Hepatocyte (in vitro differentiated cells): ENCODE measurements at regions not wholly inside any gene's neighbourhood (a gene's known extent, or its start where the extent isn't known, plus 50 kb on each side); places are given as distances from the start of the nearest gene placed in this dataset.

Experiments
- DNase-seq: peaks from one replicate; pipeline ENCODE4 v3.0.0-alpha.2; 2016; ENCODE audit warnings: low spot score
- H2AFZ ChIP-seq: fragments of 200-600 bp; sonication (generic); 2 replicates; pipeline ENCODE4 v1.6.0; 2016; ENCODE audit warnings: antibody characterized with exemption, mild to moderate bottlenecking
- H3K27ac ChIP-seq: fragments of 200-600 bp; sonication (generic); 2 replicates; pipeline ENCODE4 v1.5.1; 2016; ENCODE audit warnings: mild to moderate bottlenecking
- H3K27me3 ChIP-seq: fragments of 200-600 bp; sonication (generic); 2 replicates; pipeline ENCODE4 v1.6.1; 2016
- H3K36me3 ChIP-seq: fragments of 200-600 bp; sonication (generic); replicated peaks from 2 replicates; pipeline ENCODE4 v1.5.1; 2016; ENCODE audit warnings: low read depth; ENCODE audit not compliant: insufficient read depth
- H3K4me1 ChIP-seq: fragments of 200-600 bp; sonication (generic); 2 replicates; pipeline ENCODE4 v1.5.1; 2016; ENCODE audit warnings: mild to moderate bottlenecking, moderate library complexity; ENCODE audit not compliant: insufficient read depth
- H3K4me2 ChIP-seq: fragments of 200-600 bp; sonication (generic); 2 replicates; pipeline ENCODE4 v1.6.0; 2016
- H3K4me3 ChIP-seq: fragments of 200-600 bp; sonication (generic); 2 replicates; pipeline ENCODE4 v1.5.1; 2016; ENCODE audit warnings: mild to moderate bottlenecking
- H3K79me2 ChIP-seq: fragments of 200-600 bp; sonication (generic); 2 replicates; pipeline ENCODE4 v1.6.0; 2017; ENCODE audit warnings: mild to moderate bottlenecking
- H3K9me2 ChIP-seq: fragments of 200-600 bp; sonication (generic); replicated peaks from 2 replicates; pipeline ENCODE4 v1.6.0; 2017; ENCODE audit warnings: mild to moderate bottlenecking; ENCODE audit not compliant: insufficient read depth
- H3K9me3 ChIP-seq: fragments of 200-600 bp; sonication (generic); 2 replicates; pipeline ENCODE4 v1.5.1; 2016; ENCODE audit warnings: low read depth, mild to moderate bottlenecking
- H4K20me1 ChIP-seq: fragments of 200-600 bp; sonication (generic); 2 replicates; pipeline ENCODE4 v1.6.0; 2016; ENCODE audit warnings: mild to moderate bottlenecking; ENCODE audit not compliant: insufficient read depth, poor library complexity, severe bottlenecking
- CTCF ChIP-seq: fragments of 200-600 bp; sonication (generic); IDR thresholded peaks from 2 replicates; pipeline ENCODE4 v1.5.1; 2016; ENCODE audit warnings: antibody characterized with exemption, mild to moderate bottlenecking; ENCODE audit not compliant: poor library complexity
- EZH2 ChIP-seq: fragments of 200-600 bp; sonication (generic); IDR thresholded peaks from 2 replicates; pipeline ENCODE4 v1.6.1; 2016; ENCODE audit warnings: antibody characterized with exemption, mild to moderate bottlenecking, borderline replicate concordance
- EZH2phosphoT487 ChIP-seq: fragments of 200-600 bp; sonication (generic); IDR thresholded peaks from one replicate; pipeline ENCODE4 v1.6.1; 2018; ENCODE audit warnings: antibody characterized with exemption, mild to moderate bottlenecking, low read depth, moderate library complexity; ENCODE audit not compliant: unreplicated experiment, severe bottlenecking
- WGBS: methylation state at CpG from one replicate; pipeline ENCODE4 v1.1.6; 2016; ENCODE audit warnings: low lambda C conversion rate; ENCODE audit errors: missing lambda C conversion rate; 5-methylcytosine and 5-hydroxymethylcytosine counted together

GRCh38 chr6:126477678-126478077 lies 137.8 kb downstream of the CENPW start:
- DNase-seq, result no peak
- no peaks in the 10 kb centered on the region for H3K27me3 ChIP-seq
- no peaks in the 10 kb centered on the region for H3K4me1 ChIP-seq
- no peaks in the 10 kb centered on the region for H3K79me2 ChIP-seq
- no peak overlapping the region for H3K4me2 ChIP-seq
- no peaks in the 10 kb centered on the region for H3K9me2 ChIP-seq
- no peaks in the 10 kb centered on the region for H3K9me3 ChIP-seq
- H3K4me3 ChIP-seq, result no peak overlapping the region
- WGBS, result 100% methylated on average over 1 of the region's 1 CpG
- H3K27ac ChIP-seq, result no peak overlapping the region
- TF ChIP-seq EZH2, result no peak
- TF ChIP-seq EZH2phosphoT487, result no peak
- TF ChIP-seq CTCF, result no peak
- no peaks in the 10 kb centered on the region for H3K36me3 ChIP-seq
- no peak overlapping the region for H2AFZ ChIP-seq
- no peaks in the 10 kb centered on the region for H4K20me1 ChIP-seq

- H3K4me1 ChIP-seq, result no peaks in the 10 kb centered on the region
- no peak for TF ChIP-seq EZH2
- no peak for TF ChIP-seq EZH2phosphoT487
- TF ChIP-seq CTCF, result no peak
- no peaks in the 10 kb centered on the region for H3K79me2 ChIP-seq
- no peaks in the 10 kb centered on the region for H3K9me3 ChIP-seq
- no peak overlapping the region for H3K27ac ChIP-seq
- WGBS, result 82% methylated on average over 2 of the region's 2 CpGs
- no peaks in the 10 kb centered on the region for H4K20me1 ChIP-seq
- H2AFZ ChIP-seq, result no peak overlapping the region
- H3K4me3 ChIP-seq, result no peak overlapping the region
- H3K27me3 ChIP-seq, result no peaks in the 10 kb centered on the region
- no peaks in the 10 kb centered on the region for H3K36me3 ChIP-seq
- DNase-seq, result no peak
- no peaks in the 10 kb centered on the region for H3K9me2 ChIP-seq
- H3K4me2 ChIP-seq, result no peak overlapping the region
These were observed 140.4 kb downstream of the CENPW start for GRCh38 chr6:126480268-126480667.

- Histone ChIP-seq H3K79me2 (no peaks in the 10 kb centered on the region), H3K27me3 (no peaks in the 10 kb centered on the region), H2AFZ (no peak overlapping the region), H3K9me3 (no peaks in the 10 kb centered on the region), H4K20me1 (no peaks in the 10 kb centered on the region), H3K4me3 (no peak overlapping the region), H3K4me1 (no peaks in the 10 kb centered on the region), H3K36me3 (no peaks in the 10 kb centered on the region), H3K9me2 (no peaks in the 10 kb centered on the region), H3K27ac (no peak overlapping the region), H3K4me2 (no peak overlapping the region)
- WGBS, result 88% methylated on average over 1 of the region's 1 CpG
- DNase-seq, result no peak
- TF ChIP-seq EZH2, result no peak
These were observed 141.4 kb downstream of the CENPW start for GRCh38 chr6:126481319-126481718.

GRCh38 chr6:126504792-126505191 lies 164.9 kb downstream of the CENPW start:
- no peaks in the 10 kb centered on the region for H3K79me2 ChIP-seq
- H3K9me2 ChIP-seq, result no peaks in the 10 kb centered on the region
- TF ChIP-seq CTCF, result no peak
- 97% methylated on average over 9 of the region's 9 CpGs for WGBS
- no peaks in the 10 kb centered on the region for H3K27me3 ChIP-seq
- no peak overlapping the region for H3K27ac ChIP-seq
- no peaks in the 10 kb centered on the region for H3K9me3 ChIP-seq
- no peaks in the 10 kb centered on the region for H3K4me1 ChIP-seq
- no peak for DNase-seq
- H2AFZ ChIP-seq, result no peak overlapping the region
- H4K20me1 ChIP-seq, result no peaks in the 10 kb centered on the region
- H3K4me3 ChIP-seq, result no peak overlapping the region
- H3K4me2 ChIP-seq, result no peak overlapping the region
- no peaks in the 10 kb centered on the region for H3K36me3 ChIP-seq
